ENCODE measurements at regions not wholly inside any gene's neighbourhood (a gene's known extent, or its start where the extent isn't known, plus 50 kb on each side); places are given as distances from the start of the nearest gene placed in this dataset.

DNA sequence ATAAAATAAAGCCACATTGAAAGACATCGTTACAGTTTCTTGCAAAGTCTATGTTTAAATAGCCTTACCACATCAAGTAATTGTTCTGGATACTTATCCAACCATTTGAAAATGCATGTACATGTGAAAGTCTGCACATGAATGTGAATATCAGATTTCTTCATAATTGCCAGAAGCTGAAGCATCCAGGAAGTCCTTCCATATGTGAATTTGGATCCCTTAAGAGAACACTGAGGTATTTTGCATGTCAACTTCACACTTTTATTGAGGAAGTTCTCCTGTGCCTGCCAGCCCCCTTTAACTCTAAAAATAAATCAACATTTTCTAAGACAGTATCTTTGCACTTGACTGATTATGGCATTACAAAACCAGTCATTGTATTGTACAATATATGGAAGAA is 1103.5 kb upstream of the ADGRL3 start:
- no peaks in the 10 kb centered on the region for H3K4me1 ChIP-seq
- H3K9me3 ChIP-seq (replicated peaks) = peaks cover 11% of the 10 kb centered on the region
- H3K36me3 ChIP-seq = no peaks in the 10 kb centered on the region
- intact Hi-C loops (cut with micrococcal nuclease) = no loop called here
- no peak overlapping the region for H3K27ac ChIP-seq (replicated peaks)
- TF ChIP-seq, protein P1, sequence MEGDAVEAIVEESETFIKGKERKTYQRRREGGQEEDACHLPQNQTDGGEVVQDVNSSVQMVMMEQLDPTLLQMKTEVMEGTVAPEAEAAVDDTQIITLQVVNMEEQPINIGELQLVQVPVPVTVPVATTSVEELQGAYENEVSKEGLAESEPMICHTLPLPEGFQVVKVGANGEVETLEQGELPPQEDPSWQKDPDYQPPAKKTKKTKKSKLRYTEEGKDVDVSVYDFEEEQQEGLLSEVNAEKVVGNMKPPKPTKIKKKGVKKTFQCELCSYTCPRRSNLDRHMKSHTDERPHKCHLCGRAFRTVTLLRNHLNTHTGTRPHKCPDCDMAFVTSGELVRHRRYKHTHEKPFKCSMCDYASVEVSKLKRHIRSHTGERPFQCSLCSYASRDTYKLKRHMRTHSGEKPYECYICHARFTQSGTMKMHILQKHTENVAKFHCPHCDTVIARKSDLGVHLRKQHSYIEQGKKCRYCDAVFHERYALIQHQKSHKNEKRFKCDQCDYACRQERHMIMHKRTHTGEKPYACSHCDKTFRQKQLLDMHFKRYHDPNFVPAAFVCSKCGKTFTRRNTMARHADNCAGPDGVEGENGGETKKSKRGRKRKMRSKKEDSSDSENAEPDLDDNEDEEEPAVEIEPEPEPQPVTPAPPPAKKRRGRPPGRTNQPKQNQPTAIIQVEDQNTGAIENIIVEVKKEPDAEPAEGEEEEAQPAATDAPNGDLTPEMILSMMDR (IDR thresholded peaks at IDR 0.05; ENCODE audit: borderline replicate concordance) = no peak
- H3K27me3 ChIP-seq (ENCODE audit: low read depth) = no peaks in the 10 kb centered on the region
- no peak overlapping the region for H3K4me3 ChIP-seq
- no peak for DNase-seq

DNA sequence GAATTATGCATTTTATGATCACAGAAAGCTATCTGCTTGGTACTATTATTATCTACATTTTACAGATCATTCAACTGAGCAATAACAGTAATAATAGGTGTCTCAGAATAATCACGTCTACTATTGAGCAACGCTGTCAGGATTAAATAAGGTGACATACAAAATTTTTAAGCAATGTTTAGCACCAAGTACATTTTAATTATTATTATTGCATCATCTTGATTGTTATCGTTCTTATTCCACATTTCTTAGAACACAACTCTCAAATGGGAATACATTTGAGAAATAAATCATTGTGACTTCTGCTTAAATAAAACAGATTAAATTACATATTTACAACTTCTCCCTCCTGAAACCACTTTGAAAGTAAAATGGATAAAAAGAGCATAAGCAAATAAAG is 1083.5 kb upstream of the ADGRL3 start:
- Histone ChIP-seq H3K4me3 (no peak overlapping the region), H3K9me3 (replicated peaks) (no peaks in the 10 kb centered on the region), H3K27me3 (ENCODE audit: low read depth) (no peaks in the 10 kb centered on the region), H3K36me3 (no peaks in the 10 kb centered on the region), H3K27ac (replicated peaks) (no peak overlapping the region), H3K4me1 (no peaks in the 10 kb centered on the region)
- TF ChIP-seq, protein P1 (IDR thresholded peaks at IDR 0.05; ENCODE audit: borderline replicate concordance) = no peak
- intact Hi-C loops (cut with micrococcal nuclease) = no loop called here
- DNase-seq = no peak

DNA sequence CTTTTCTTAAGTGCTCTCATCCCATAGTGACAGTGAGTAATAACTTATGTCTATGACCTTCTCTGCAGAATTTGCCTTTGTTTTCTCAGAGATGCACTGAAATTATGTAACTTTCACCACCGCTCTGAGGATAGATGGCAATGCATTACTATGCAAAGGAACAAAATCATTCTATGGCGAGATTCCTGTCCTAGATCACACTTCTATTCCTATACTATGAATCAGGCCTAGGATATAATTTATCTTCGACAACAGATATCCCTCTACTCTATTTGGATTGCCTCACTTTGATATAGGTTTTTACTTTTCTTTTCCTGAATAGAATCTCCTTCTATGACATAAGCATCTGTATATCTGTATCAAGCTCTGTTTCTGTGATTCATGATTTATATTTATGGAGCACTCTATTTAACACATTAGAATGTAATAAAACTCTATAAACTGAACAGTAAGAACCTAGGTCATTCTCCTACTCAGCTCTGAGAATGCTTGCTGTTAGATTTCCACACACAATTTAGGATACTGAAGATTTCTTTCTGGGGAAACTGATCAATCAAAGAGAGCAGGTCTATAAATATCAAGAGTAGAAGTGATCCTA is 1082.3 kb upstream of the ADGRL3 start:
- Histone ChIP-seq H3K27me3 (ENCODE audit: low read depth) (no peaks in the 10 kb centered on the region), H3K4me1 (no peaks in the 10 kb centered on the region), H3K9me3 (replicated peaks) (no peaks in the 10 kb centered on the region), H3K36me3 (no peaks in the 10 kb centered on the region), H3K4me3 (no peak overlapping the region), H3K27ac (replicated peaks) (no peak overlapping the region)
- intact Hi-C loops (cut with micrococcal nuclease) = no loop called here
- TF ChIP-seq, protein P1 (IDR thresholded peaks at IDR 0.05; ENCODE audit: borderline replicate concordance) = no peak
- DNase-seq = no peak

DNA sequence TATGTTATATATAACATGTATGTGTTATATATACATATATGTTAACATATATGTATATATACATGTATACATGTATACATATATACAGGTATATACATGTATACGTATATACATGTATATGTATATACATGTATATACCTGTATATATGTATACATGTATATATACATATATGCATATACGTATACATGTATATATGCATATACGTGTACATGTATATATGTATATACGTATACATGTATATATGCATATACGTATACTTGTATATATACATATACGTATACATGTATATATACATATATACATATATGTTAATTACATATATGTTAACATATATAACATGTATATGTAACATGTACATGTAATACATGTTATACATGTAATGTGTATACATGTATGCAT is 1077.3 kb upstream of the ADGRL3 start:
- intact Hi-C loops (cut with micrococcal nuclease) = no loop called here
- H3K27ac ChIP-seq (replicated peaks) = no peak overlapping the region
- H3K4me1 ChIP-seq = no peaks in the 10 kb centered on the region
- H3K9me3 ChIP-seq (replicated peaks) = no peaks in the 10 kb centered on the region
- H3K36me3 ChIP-seq = no peaks in the 10 kb centered on the region
- DNase-seq = no peak
- H3K4me3 ChIP-seq = no peak overlapping the region
- H3K27me3 ChIP-seq (ENCODE audit: low read depth) = no peaks in the 10 kb centered on the region
- TF ChIP-seq, protein P1 (IDR thresholded peaks at IDR 0.05; ENCODE audit: borderline replicate concordance) = no peak

DNA sequence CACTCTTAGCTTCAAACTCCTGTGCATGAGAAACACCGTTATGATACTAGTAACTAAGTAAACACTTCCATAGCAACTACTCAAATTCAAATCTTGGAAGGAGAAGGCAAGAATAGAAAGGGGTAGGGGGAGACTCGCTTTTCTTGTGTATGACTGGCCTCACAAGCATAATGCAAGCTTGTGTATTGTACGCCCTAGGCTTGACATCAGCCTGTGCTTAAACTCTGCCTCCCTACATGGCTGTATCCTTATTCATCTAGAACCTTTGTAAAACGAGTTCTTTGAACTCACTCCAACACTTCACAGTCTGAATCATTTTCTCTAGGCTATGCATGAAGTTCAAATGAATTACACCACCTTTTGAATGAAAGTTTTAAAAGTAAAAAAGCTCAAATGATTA is 1071.2 kb upstream of the ADGRL3 start:
- no peaks in the 10 kb centered on the region for H3K4me1 ChIP-seq
- no peaks in the 10 kb centered on the region for H3K27me3 ChIP-seq (ENCODE audit: low read depth)
- TF ChIP-seq, protein P1 (IDR thresholded peaks at IDR 0.05; ENCODE audit: borderline replicate concordance) = no peak
- H3K27ac ChIP-seq (replicated peaks) = no peak overlapping the region
- no peaks in the 10 kb centered on the region for H3K9me3 ChIP-seq (replicated peaks)
- DNase-seq = no peak
- H3K36me3 ChIP-seq = no peaks in the 10 kb centered on the region
- no peak overlapping the region for H3K4me3 ChIP-seq
- intact Hi-C loops (cut with micrococcal nuclease) = no loop called here

Measured in left ventricle myocardium inferior (tissue), 1 donor.